ENCODE measurements at regions not wholly inside any gene's neighbourhood (a gene's known extent, or its start where the extent isn't known, plus 50 kb on each side); places are given as distances from the start of the nearest gene placed in this dataset.
"Not testable (repeated sequence)": the region's sequence is repeated elsewhere in the genome, so short reads cannot be mapped to it uniquely, and the experiment has no call there.

DNA sequence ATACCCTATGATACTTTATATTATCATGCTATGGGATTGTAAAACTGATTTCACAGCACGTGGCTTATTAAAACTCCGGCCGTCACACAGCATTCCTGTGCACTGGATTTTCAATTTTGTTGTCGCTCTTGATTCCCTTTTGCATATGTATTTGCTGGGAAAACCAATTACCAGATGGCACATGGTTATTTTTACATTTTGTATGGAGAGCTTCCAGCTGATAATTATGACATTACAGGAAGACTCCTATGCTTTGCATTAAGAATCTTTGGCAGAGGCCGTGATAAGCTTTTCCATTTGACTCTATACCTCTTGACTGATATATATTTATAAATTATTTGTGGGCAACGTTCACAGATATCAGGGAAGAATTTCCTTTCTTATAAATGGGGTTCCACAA is 381.2 kb upstream of the RORB start:
- no peak for DNase-seq

DNA sequence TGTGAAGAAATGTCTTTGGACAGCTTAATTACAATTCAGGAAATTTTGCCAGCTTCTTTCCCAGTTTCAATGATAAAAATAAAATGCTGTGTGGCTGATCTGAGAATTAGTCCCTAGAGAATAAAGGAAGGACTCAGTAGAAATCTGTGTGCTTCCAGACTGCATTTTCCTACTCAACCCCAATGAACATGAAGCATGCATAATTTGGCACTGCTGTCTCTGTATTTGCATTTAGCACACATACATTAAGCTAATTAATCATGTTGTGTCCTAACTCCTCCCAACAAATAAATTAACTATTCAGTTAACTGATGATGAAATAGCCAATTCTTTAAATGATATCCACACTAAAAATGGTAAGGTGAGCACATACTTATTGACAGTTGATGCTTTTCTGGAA is 380.0 kb upstream of the RORB start:
- no peak for DNase-seq

DNA sequence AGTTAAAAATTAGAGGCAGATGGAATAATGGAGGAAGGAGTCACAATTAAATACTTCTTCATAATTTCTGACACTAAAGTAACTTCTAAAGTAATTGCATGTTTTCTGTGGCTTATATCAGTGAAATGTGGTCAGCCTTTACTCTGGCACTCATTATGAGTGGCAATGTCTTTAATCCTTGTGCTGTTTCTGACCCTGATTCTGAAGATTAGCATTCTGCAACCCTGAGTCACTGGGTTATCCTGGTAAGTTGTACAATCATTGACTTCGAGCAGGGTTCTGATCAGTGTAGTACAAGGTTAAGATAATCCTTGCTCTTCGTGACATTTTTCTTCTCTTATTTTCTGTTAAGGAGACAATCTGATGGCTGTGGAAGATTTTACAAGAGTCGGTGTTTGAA is 379.4 kb upstream of the RORB start:
- DNase-seq, result no peak

DNA sequence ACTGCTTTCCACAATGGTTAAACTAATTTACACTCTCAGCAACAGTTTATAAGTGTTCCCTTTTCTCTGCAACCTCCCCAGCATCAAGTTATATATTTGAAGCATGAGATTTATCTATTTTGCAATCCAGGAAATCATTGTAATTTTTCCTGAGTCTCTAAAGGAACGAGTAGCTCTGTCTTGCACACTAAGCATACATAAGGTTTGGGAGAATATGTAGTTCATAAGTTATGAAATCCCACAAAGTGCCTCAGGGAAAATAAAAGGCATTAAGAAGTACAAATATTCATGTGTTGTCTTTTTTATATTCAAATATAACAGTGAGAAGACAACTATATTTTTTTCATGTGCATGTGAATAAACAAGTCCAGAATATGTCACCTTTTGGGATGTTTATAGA is 377.1 kb upstream of the RORB start:
- no peak for DNase-seq

DNA sequence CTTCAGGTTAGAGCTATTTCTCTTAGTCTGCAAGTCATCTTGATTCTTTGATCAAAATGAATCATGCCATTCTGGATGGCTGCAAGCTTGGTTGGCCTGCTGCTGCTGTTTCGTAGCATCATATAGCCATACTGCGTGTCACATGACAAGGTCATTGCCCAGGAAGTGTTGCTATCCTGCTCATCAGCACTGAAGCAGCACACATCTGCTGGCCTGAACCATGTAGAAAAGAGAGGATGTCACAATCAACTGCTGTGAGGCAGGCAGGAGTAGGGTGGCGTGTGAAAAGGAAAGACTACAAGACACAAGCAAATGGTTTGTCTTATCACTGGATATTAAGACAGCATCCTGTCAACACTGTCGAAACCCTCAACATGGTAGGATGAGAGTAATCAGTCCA is 376.7 kb upstream of the RORB start:
- DNase-seq, result no peak

DNA sequence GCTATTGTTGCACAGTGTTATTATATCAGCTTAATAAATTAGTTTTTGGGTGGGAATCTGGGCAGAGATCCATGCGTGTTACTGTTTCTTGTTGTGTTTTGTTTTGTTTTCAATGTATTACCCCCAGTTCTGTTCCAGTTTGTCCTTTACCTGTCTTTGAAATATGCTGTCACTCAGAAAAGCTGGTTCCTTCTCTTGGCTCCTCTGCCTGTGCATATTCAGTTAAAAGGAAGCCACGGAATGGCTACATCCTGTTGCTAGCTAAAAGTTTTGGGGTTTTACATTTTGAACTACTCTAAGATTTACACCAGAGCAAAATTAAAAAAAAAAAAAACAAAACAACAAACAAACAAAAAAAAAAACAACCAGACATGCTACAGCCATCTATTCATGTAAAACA is 374.9 kb upstream of the RORB start:
- DNase-seq, result no peak

DNA sequence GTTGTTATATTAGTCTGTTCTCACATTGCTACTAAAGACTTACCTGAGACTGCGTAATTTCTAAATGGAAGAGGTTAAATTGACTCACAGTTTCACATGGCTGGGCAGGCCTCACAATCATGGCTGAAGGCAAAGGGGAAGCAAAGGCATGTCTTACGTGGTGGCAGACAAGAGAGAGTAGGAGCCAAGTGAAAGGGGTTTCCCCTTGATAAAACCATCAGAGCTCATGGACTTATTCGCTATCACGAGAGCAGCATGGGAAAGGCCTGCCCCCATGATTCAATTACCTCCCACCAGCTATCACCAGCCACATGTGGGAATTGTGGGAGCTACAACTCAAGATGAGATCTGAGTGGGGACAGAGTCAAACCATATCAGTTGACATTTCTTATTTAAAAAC is 374.5 kb upstream of the RORB start:
- no peak for DNase-seq

DNA sequence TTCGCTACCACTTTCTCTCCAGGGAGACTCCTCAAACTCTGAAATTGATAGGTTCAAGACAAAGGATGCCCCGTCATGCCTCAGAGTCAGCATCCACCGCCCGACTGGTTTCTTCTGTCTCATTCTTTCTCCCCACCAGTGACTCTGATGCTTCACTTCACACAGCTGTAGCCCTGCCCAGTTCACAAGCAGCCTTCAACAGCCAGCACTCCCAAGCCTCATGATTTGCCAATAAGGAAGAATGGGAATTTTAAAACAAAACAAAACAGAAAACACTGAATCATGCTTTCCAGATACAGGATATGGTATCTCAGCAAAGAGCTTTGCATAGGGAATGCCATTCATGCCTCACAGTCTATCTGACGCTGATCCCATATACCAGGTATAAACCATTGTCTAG is 371.2 kb upstream of the RORB start:
- no peak for DNase-seq

DNA sequence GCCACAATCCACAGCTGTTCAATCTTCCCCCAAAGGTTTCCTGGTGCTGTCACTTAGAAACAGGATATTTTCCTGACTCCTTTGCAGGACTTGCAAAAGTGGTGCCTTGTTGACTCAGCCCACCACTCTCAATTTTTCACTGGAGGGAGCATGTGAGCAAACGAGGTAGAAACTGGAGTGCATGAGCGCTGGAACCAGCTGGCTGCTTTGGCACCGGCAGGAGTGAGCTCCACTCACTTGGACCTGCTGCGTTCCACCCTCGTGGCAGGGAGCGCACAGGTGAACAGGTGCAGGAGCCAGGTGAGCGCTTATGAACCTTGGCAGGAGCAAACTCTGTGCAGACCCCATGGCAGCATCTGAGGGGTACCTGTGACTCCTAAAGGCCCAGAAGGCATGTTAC is 364.1 kb upstream of the RORB start:
- DNase-seq, result no peak

DNA sequence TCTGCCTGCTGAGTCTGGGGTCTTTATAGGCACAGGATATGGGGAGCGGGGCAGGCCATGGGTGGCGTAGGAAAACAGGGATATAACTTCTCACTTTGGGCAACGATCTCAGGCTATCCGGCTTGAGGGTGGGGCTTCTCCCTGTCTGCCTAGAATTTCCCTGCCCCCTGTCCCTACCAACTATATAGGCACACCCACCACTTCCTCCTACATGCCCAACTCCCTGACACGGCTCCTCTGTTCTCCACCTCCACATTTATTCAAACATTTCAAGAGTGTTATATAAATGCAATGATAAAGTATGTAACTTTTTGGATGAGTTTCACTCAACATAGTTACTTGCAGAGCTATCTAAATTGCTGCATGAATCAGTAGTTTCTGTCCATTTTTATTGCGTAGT is 363.2 kb upstream of the RORB start:
- DNase-seq, result no peak

DNA sequence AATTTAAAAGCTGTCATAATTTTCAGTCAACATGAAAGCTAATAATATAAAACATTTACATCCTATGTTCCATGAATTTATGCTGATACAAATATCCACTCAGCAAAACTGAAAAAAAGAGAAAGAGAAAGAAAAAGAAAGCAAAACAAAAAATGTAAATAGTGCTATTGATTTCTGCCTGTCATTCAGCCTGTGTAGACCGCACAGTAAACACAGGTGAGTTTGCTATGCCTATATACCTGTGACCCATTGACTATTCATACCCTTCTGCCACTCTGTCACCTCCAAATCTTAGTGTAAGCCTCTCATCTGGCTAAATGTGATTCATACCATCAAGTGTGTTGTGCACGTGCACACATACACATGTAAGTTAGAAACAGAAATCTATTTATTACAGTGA is 359.0 kb upstream of the RORB start:
- DNase-seq, result no peak

DNA sequence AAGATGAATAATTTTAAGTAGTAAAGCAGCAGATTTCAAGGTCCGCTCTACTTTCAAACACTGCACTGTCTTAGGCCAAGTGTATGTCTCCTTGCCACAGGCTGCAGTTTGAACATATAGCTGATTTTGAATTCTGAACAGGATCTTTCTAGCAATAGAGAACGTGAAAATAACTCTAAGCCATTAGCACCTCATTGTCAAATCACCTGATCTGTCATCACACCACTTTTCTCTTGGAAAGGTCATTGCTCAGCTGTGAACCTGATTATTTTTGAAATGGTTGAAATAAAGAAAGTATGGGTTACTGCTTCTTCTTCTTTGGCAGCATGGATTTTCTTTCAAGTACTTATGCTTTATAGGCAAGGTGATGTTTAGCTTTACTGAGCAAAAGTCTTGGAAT is 357.0 kb upstream of the RORB start:
- no peak for DNase-seq

DNA sequence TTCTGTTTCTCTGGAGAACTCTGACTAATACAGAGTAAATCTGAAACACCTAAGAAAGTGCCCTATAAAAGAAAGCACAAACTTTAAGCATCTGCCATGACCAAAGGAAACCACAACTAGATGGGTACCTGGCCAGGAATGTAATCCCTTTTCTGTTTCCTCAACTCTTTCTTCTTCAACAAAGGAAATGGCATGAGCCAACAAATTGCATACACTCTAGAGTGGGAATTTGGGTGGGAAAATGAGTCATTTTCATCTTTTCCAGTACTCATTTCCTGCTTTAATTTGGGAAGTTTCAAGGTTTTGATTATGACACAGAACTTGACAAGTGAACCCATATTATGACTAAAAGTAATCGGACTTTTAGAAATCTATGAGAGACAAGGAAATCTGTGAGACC is 349.2 kb upstream of the RORB start:
- no peak for DNase-seq

DNA sequence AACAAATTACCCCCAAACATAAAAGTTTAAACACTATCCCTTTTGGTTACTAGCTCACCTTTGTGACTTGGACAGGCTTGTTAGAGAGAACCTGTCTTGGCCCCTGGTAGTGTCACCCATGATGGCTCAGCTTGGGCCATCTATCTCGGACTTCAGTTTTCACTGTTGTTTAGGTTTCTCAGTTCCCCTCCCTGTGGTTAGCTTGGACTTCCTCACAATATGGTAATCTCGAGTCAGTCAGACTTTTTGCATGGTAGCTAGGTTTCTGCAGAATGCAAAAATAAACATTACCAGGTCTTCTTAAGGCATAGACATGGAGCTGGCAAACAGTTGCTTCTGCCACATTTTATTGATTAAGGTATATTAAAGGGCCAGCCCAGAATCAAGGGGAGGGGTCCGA is 324.3 kb upstream of the RORB start:
- no peak for DNase-seq

DNA sequence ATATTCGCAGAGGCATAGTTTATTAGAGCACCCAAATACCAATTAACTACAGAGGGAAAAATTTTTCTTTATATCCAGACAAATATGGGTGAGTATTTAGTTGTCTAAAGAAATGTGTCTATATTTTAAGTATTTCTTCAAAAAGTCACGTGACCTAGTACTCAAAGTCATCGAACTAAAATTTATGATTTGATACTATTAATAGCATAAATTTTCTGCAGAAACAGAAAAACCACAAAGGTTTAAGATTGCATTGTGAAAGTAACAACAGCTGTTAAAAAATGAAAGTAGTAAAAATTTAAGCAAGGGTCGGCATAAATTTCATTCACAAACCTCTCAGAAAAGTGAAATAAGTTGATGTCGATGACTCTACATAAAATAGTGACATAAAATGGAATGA is 323.9 kb upstream of the RORB start:
- DNase-seq, result no peak

DNA sequence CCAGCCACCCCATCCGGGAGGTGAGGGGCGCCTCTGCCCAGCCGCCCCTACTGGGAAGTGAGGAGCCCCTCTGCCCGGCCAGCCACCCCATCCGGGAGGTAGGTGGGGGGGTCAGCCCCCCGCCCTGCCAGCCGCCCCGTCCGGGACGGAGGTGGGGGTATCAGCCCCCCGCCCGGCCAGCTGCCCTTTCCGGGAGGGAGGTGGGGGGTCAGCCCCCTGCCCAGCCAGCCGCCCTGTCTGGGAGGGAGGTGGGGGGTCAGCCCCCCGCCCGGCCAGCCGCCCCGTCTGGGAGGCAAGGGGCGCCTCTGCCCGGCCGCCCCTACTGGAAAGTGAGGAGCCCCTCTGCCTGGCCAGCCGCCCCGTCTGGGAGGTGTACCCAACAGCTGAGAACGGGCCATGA is 299.4 kb upstream of the RORB start:
- not testable (repeated sequence) for DNase-seq

DNA sequence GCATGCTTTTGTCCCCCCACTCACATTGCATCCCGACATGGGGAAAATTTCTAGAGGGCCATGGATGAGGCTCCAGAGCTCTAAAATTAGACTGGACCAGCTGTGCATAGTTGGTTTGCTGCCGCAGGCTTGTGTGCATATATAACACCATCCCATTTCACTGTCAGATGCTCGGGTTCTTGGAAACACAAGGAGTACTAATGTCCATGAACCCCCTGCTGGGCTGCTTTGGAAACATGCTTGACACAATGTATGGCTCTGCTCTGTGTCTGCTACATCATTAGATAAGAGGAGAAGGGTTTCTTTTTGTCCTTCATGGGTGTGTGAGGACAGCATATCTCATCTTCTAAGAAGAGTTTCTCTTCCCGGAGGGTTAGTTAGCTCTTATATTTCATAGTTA is 292.1 kb upstream of the RORB start:
- no peak for DNase-seq

DNA sequence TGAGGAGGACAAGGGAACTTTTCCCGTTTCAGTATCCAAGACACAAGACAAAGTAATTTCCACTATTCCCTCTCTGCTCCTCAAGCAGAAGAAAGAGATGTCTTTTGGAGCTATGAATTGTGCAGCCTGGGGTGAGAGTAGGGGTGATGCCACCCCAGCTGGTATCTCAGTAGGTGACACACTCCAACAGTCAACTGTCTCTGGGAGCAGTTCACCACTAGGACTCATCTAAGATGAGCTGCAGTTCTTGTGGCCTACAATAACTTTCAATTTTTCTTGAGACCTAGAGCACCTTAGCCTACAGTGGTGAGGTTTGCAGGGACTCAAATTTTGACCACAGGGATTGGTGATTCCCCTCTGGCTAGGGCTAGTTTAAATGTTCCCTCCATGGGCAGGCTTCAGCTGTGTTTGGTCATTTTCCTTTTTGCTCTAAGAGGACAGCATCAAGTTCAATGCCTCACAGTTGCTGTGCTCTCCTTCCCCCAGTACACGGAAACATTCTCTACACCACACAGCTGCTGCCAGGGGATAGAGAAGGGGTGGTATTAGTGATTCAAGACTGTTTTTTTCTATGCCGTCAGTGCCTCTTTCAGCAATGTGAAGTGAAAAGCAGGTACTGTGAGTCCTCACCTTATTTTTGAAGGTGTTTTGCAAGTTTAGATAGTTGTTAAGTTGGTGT is 278.6 kb upstream of the RORB start:
- no peak for DNase-seq

DNA sequence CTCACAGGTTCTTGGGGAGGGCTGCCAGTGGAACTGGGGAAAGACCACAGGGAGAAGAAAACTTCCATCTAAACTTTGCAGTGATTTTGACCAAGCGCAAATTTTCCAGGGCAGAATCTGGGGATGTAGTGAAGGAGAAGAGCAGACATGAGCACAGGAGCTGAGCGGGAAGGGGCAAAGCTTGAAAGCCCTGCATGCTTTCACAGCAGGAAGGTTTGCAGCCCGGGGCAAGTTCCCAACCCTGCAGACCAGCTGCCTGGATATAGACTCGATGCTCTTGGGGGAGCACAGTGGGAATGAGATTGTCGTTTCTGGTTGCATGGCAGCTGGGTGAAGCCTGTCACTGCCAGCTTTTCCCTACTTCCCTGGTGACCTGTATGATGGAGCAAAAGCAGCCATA is 276.8 kb upstream of the RORB start:
- DNase-seq, result no peak

DNA sequence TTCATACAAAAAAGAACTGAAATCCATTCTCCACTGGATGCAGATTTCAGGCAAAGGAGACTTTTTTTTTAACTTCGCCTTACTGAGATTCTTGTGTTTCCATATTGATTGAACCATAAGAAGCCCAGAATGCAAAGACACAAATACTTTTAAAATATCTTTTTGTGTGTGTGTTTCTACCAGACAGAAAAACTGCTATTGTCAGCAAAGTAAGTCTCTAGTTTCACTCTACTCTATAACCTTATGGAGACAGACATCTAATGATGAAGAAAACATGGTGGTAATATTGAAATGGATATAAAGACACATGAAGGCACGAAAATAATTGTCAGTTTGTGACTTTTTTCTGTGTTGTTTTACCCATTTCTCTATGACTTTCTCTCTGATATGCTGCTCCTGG is 260.3 kb upstream of the RORB start:
- DNase-seq, result no peak

DNA sequence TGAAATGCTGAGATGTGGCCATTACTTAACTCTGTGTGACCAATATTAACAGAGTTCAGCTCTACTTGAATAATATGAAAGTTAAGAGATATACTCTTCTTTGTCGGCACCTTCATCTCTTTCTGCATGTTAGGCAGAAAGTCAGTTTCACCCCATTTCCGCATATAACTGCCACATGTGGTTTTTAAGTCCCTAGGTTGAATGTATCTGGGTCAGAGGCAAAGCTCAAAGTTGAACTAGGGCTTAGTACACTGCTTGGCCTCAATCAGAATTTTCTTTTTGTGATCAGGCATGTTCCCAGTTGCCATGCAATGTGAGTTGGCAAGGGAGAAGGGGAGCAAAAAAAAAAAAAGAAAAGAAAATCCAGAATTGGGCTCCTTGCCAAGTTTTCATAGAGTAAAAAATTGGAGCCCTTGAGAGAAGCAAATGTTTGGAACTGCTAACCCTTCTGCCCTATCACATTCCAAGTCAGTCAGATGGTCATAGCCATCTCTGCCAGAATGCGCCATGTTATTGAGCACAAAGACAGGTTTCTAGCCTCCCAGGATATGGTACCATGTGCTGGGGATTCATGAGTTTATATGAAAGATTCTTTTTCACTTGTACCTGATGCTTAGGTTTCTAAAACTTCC is 251.2 kb upstream of the RORB start:
- no peak for DNase-seq

DNA sequence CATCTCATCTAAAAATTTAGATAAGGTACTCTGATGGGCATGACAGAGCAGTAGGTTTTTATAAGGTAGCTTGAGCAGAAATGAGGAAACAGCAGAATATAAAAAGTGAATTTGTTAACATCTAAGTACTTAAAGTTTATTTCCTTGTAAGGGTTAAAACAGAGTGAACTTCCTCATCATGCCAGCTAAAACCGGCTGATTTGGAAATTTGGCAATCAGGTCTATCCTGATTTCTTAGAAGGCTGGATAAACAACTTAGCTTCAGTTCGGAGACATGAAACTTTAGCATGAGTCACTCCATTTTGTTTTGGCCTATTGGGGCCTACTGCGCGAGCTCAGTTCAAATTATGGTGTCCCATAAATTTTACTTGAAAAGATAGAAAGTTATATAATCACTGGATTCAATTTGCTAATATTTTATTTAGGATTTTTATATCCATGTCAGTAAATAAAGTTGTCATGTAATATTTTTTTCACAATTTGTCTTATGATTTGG is 241.6 kb upstream of the RORB start:
- DNase-seq, result no peak

DNA sequence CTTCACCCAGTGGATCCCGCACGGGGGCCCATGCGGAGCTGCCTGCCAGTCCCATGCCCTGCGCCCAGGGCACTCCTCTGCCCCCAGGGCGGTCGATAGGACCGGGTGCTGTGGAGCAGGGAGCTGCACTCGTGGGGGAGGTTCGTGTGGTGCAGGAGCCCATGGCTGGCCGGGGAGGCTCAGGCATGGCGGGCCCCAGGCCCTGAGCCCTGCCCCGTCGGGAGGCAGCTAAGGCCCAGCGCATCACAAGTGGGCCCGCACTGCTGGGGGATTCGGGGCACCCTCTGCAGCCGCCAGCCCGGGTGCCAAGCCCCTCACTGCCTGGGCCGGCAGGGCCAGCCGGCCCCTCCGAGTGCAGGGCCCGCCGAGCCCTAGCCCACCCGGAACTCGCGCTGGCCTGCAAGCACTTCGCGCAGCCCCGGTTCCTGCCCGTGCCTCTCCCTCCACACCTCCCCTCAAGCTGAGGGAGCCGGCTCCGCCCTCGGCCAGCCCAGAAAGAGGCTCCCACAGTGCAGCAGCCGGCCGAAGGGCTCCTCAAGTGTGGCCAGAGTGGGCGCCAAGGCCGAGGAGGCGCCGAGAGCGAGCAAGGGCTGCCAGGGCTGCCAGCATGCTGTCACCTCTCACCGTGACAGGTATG is 221.1 kb upstream of the RORB start:
- DNase-seq, result no peak

DNA sequence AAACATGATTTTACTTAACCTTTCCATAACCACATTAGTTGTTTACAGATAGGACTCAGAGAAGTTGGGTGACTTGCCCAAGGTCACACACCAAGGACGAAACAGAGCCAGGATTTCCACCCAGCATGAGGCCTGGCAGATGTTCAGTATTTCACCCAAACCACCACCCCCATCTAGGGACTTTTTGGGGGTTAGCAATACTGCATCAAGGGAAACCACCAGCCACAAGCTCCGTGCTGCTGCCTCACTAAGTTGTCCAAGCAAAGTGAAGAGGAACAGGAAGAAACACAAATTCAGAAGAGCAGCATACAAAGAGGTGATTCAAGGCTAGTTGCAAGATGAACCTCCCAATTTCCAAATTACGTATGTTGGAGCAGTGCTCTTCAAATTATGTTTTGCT is 219.6 kb upstream of the RORB start:
- DNase-seq, result no peak

DNA sequence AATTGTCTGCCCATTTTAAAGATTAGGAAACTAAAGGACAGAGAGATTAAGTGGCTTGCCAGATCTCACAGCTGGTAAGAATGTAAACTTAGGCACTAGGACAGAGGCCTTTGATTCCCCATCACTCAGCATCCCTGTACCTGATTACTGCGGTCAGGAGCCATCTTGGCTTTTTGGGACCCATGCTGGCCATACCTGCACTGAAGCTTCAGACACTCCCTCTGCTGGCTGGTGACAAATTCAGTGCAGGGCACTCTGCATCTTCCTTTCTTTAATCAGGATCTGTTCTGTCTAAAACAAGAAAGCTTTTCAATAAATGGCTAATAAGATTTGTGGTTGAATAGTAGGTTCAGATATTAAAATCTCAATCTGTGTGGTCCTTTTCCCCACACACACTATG is 215.5 kb upstream of the RORB start:
- DNase-seq, result no peak
